GM12878 (cell line): ENCODE measurements at regions not wholly inside any gene's neighbourhood (a gene's known extent, or its start where the extent isn't known, plus 50 kb on each side); places are given as distances from the start of the nearest gene placed in this dataset.

Source experiments
- ATAC-seq: fragments of 200-7000 bp; cut with Tn5 transposase; 3 replicates; pipeline ENCODE4 v1.9.1; 2020; ENCODE audit warnings: mild to moderate bottlenecking, moderate library complexity
- BruUV-seq: library from RNA; stranded (reverse); fragments of 400-500 nt; replicated peaks from 2 replicates; lab custom pipeline; 2021; lab: Mats Ljungman, UMichigan
- CTCF ChIA-PET: fragments of 300-600 bp; sonication (Branson Sonifier 250); formaldehyde crosslinking; extraction: SDS; loops from one replicate; lab custom pipeline; 2021; ENCODE audit warnings: inconsistent platforms; lab: Yijun Ruan, JAX
- POLR2A ChIA-PET: fragments of 350-600 bp; formaldehyde crosslinking; extraction: SDS; loops from one replicate; lab custom pipeline; 2021; ENCODE audit warnings: inconsistent platforms; lab: Charles Lee
- RAD21 ChIA-PET: fragments of 300-600 bp; sonication (Branson Sonifier 250); formaldehyde crosslinking; loops from one replicate; lab custom pipeline; 2023; ENCODE audit warnings: antibody characterized with exemption; ENCODE audit not compliant: unreplicated experiment; lab: Charles Lee
- SMC1A ChIA-PET: fragments of 300-600 bp; sonication (Branson Sonifier 250); formaldehyde crosslinking; loops from one replicate; lab custom pipeline; 2023; ENCODE audit not compliant: unreplicated experiment, uncharacterized antibody; lab: Charles Lee
- DNase-seq: peaks from one replicate; pipeline ENCODE4 v3.0.0-alpha.2; 2011; ENCODE audit warnings: low read depth, low spot score
- FAIRE-seq: peaks from 3 replicates; lab custom pipeline; 2011; peaks lifted over from hg19 to GRCh38; lab: Jason Lieb, UNC
- H2AFZ ChIP-seq: 2 replicates; pipeline ENCODE4 v1.6.0; 2011; ENCODE audit warnings: low read depth, low read length, control low read depth; ENCODE audit not compliant: control insufficient read depth
- H3K27ac ChIP-seq: 2 replicates; pipeline ENCODE4 v1.5.1; 2011; ENCODE audit warnings: control low read depth; ENCODE audit not compliant: control insufficient read depth, insufficient read depth
- H3K27me3 ChIP-seq, 2 experiments: replicated peaks in 1 of 2; 2 replicates each; pipeline versions ENCODE4 v1.6.0 to v1.6.1; 2011; ENCODE audit warnings: low read length in 1 of 2; ENCODE audit not compliant: control insufficient read depth in 2 of 2, insufficient read depth in 2 of 2
- H3K36me3 ChIP-seq, 2 experiments: 2 replicates each; pipeline ENCODE4 v1.5.1; 2011; ENCODE audit warnings: low read length in 1 of 2; ENCODE audit not compliant: control insufficient read depth in 2 of 2, insufficient read depth in 2 of 2
- H3K4me1 ChIP-seq: 2 replicates; pipeline ENCODE4 v1.6.1; 2011; ENCODE audit warnings: mild to moderate bottlenecking, low read length, moderate library complexity, mixed read lengths; ENCODE audit not compliant: control insufficient read depth, insufficient read depth
- H3K4me2 ChIP-seq: 2 replicates; pipeline ENCODE4 v1.6.0; 2011; ENCODE audit warnings: control low read depth; ENCODE audit not compliant: control insufficient read depth, insufficient read depth
- H3K4me3 ChIP-seq: fragments of 200-600 bp; sonication (generic); 2 replicates; pipeline ENCODE4 v1.5.1; 2016
- H3K79me2 ChIP-seq: 2 replicates; pipeline ENCODE4 v1.6.0; 2011; ENCODE audit warnings: low read length; ENCODE audit not compliant: control insufficient read depth, insufficient read depth
- H3K9ac ChIP-seq: 2 replicates; pipeline ENCODE4 v1.8.0; 2011; ENCODE audit warnings: low read length, control low read depth, mixed read lengths; ENCODE audit not compliant: control insufficient read depth, insufficient read depth
- H3K9me3 ChIP-seq: replicated peaks from 3 replicates; pipeline ENCODE4 v1.5.1; 2011; ENCODE audit warnings: mild to moderate bottlenecking, low read length; ENCODE audit not compliant: control insufficient read depth, insufficient read depth
- H4K20me1 ChIP-seq: 2 replicates; pipeline ENCODE4 v1.6.0; 2011; ENCODE audit not compliant: control insufficient read depth, insufficient read depth
- BACH1 ChIP-seq: fragments of 450-650 bp; IDR thresholded peaks from 2 replicates; pipeline ENCODE4 v1.6.1; 2017; ENCODE audit warnings: mild to moderate bottlenecking, borderline replicate concordance
- CBX3 ChIP-seq: fragments of 200-600 bp; sonication (generic); IDR thresholded peaks from 2 replicates; pipeline ENCODE4 v1.6.1; 2016; ENCODE audit warnings: low read depth, borderline replicate concordance
- CBX5 ChIP-seq: sonication (generic); IDR thresholded peaks from 2 replicates; pipeline ENCODE4 v1.6.1; 2016; ENCODE audit warnings: low read depth, moderate library complexity, mild to moderate bottlenecking, inconsistent platforms
- CEBPB ChIP-seq, 2 experiments: fragments of 150-350 bp in 1 of 2; IDR thresholded peaks; 2 replicates each; pipeline ENCODE4 v1.6.1; 2012 to 2014; ENCODE audit warnings: low read depth in 2 of 2, low read length in 2 of 2, borderline replicate concordance in 1 of 2, inconsistent platforms in 1 of 2
- CREB1 ChIP-seq: IDR thresholded peaks from 2 replicates; pipeline ENCODE4 v1.6.1; 2012; ENCODE audit warnings: low read depth, mild to moderate bottlenecking, inconsistent platforms
- EP300 ChIP-seq, 2 experiments: fragments of 150-350 bp in 1 of 2; IDR thresholded peaks; 2 replicates each; pipeline ENCODE4 v1.6.1; 2011 to 2012; ENCODE audit warnings: low read depth in 2 of 2, low read length in 2 of 2, borderline replicate concordance in 1 of 2, improper control_type of control experiment in 1 of 2, inconsistent platforms in 1 of 2; ENCODE audit not compliant: control insufficient read depth in 1 of 2
- FOXK2 ChIP-seq: fragments of 450-650 bp; IDR thresholded peaks from 2 replicates; pipeline ENCODE4 v1.6.1; 2017; ENCODE audit warnings: mild to moderate bottlenecking, moderate library complexity
- HDGF ChIP-seq: fragments of 450-650 bp; IDR thresholded peaks from 2 replicates; pipeline ENCODE4 v1.6.1; 2016; ENCODE audit warnings: antibody characterized with exemption
- JUND ChIP-seq: IDR thresholded peaks from 2 replicates; pipeline ENCODE4 v1.6.1; 2012; ENCODE audit warnings: low read depth, mild to moderate bottlenecking, low read length, improper control_type of control experiment, moderate library complexity
- KDM1A ChIP-seq: fragments of 200-600 bp; sonication (generic); IDR thresholded peaks from 2 replicates; pipeline ENCODE4 v1.6.1; 2016; ENCODE audit warnings: borderline replicate concordance
- KLF5 ChIP-seq: fragments of 450-650 bp; IDR thresholded peaks from 2 replicates; pipeline ENCODE4 v1.6.1; 2014; ENCODE audit warnings: mild to moderate bottlenecking; ENCODE audit not compliant: partially characterized antibody
- RFX5 ChIP-seq: IDR thresholded peaks from 2 replicates; pipeline ENCODE4 v1.6.1; 2011; ENCODE audit warnings: low read depth, low read length, improper control_type of control experiment
- SIX5 ChIP-seq: IDR thresholded peaks from 2 replicates; pipeline ENCODE4 v1.6.1; 2011; ENCODE audit warnings: mild to moderate bottlenecking, low read depth, low read length, moderate library complexity; ENCODE audit not compliant: severe bottlenecking
- SMAD1 ChIP-seq: fragments of 450-650 bp; IDR thresholded peaks from 2 replicates; pipeline ENCODE4 v1.6.1; 2018; ENCODE audit warnings: mild to moderate bottlenecking, low read depth; ENCODE audit not compliant: partially characterized antibody
- TBL1XR1 ChIP-seq: IDR thresholded peaks from 2 replicates; pipeline ENCODE4 v1.6.1; 2012; ENCODE audit warnings: low read depth, low read length, improper control_type of control experiment
- TCF12 ChIP-seq: IDR thresholded peaks from 2 replicates; pipeline ENCODE4 v1.6.1; 2011; ENCODE audit warnings: low read depth, mild to moderate bottlenecking, low read length
- TCF7 ChIP-seq: IDR thresholded peaks from 2 replicates; pipeline ENCODE4 v1.6.1; 2014; ENCODE audit warnings: antibody characterized with exemption, borderline replicate concordance
- USF2 ChIP-seq: IDR thresholded peaks from 2 replicates; pipeline ENCODE4 v1.6.1; 2011; ENCODE audit warnings: low read depth, low read length, improper control_type of control experiment, borderline replicate concordance
- ZNF207 ChIP-seq: fragments of 450-650 bp; IDR thresholded peaks from 2 replicates; pipeline ENCODE4 v1.6.1; 2014; ENCODE audit warnings: antibody characterized with exemption, mild to moderate bottlenecking, borderline replicate concordance
- ZNF24 ChIP-seq: fragments of 450-650 bp; IDR thresholded peaks from 2 replicates; pipeline ENCODE4 v1.6.1; 2017; ENCODE audit warnings: antibody characterized with exemption, mild to moderate bottlenecking
- WGBS: methylation state at CpG from one replicate; pipeline ENCODE4 v1.1.6; 2016; ENCODE audit warnings: low lambda C conversion rate; ENCODE audit not compliant: insufficient replicate concordance, insufficient coverage; ENCODE audit errors: missing lambda C conversion rate; 5-methylcytosine and 5-hydroxymethylcytosine counted together
- in situ Hi-C: fragments of 300-500 bp; cut with MboI; formaldehyde crosslinking; loops from 9 replicates; pipeline ENCODE4 v1.14.3; 2018; ENCODE audit warnings: mixed read lengths
- intact Hi-C: fragments of 100-400 bp; cut with micrococcal nuclease; formaldehyde crosslinking; loops from one replicate; pipeline ENCODE4 v1.14.2; 2022; ENCODE audit not compliant: unreplicated experiment

- no peak for DNase-seq
- in situ Hi-C loops: no loop called here
- Histone ChIP-seq H3K9ac (no peak overlapping the region), H2AFZ (no peak overlapping the region), H3K4me3 (no peak overlapping the region), H3K4me1 (no peaks in the 10 kb centered on the region), H3K79me2 (no peaks in the 10 kb centered on the region), H3K4me2 (no peak overlapping the region), H3K27me3 (no peaks in the 10 kb centered on the region), H3K27ac (no peak overlapping the region), H4K20me1 (no peaks in the 10 kb centered on the region), H3K9me3 (no peaks in the 10 kb centered on the region; the same call in 2 of the 3 replicates), H3K36me3 (no peaks in the 10 kb centered on the region)
- no peak for ATAC-seq
- FAIRE-seq: no peak
- ChIA-PET RAD21 (no interaction called here), CTCF (no interaction called here), SMC1A (no interaction called here), POLR2A (no interaction called here)
- WGBS: 25% methylated on average over 6 of the region's 6 CpGs
- TF ChIP-seq CEBPB (IDR thresholded peaks at IDR 0.05; ENCODE audit: borderline replicate concordance in 1 of 2, low read depth in 2 of 2, low read length in 2 of 2) (no peak), TCF7 (no peak), TBL1XR1 (no peak), TCF12 (no peak), RFX5 (no peak), FOXK2 (no peak), SIX5 (no peak), HDGF (no peak), USF2 (no peak), CREB1 (no peak), CBX5 (no peak), BACH1 (no peak), JUND (no peak), CBX3 (no peak), ZNF207 (no peak), ZNF24 (no peak), SMAD1 (no peak), KLF5 (no peak), KDM1A (no peak), EP300 (IDR thresholded peaks at IDR 0.05; ENCODE audit: borderline replicate concordance in 1 of 2, control insufficient read depth in 1 of 2, low read depth in 2 of 2, low read length in 2 of 2) (no peak)
- no TSS peak for BruUV-seq
- intact Hi-C loops: no loop called here
Measured at GRCh38 chr10:130664526-130664925, 528.3 kb downstream of the GLRX3 start.
